ENCODE measurements at regions not wholly inside any gene's neighbourhood (a gene's known extent, or its start where the extent isn't known, plus 50 kb on each side); places are given as distances from the start of the nearest gene placed in this dataset.

DNA sequence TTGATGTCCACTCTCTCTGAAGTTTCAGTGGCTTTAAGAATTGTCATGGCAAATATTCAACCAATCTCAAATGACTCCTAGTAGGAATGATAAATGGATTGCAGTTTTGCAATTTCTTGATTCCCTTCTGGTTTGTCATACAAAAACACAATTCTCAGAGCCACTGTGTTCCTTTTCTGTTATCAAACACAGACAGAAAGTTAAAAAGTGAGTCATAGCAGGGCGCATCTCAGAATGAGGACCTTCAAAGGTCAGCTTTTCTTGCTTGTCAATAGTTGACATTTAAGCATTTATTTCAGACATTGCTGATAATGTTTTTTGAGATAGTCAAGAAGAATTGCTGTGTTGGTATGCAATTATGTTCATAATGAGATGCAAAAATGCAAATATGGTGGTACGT lies 405.9 kb downstream of the NR2F2 start:
- DNase-seq (ENCODE audit: low read depth) = no peak

DNA sequence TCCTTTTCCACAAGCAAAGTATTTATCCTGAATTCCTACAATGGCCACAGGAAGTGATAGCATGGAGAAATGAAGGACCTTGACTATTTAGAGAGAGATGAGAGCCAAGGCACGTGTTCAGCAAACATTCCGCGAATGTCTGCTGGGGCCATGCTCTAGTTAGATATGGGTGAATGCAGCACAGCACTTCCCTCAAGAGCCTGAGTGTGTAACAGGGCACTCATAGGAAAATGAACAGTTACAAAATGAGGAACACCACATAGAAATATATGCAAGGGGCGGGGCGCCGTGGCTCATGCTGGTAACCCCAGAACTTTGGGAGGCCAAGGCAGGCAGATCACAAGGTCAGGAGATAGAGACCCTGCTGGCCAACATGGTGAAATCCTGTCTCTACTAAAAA lies 406.9 kb downstream of the NR2F2 start:
- no peak for DNase-seq (ENCODE audit: low read depth)

DNA sequence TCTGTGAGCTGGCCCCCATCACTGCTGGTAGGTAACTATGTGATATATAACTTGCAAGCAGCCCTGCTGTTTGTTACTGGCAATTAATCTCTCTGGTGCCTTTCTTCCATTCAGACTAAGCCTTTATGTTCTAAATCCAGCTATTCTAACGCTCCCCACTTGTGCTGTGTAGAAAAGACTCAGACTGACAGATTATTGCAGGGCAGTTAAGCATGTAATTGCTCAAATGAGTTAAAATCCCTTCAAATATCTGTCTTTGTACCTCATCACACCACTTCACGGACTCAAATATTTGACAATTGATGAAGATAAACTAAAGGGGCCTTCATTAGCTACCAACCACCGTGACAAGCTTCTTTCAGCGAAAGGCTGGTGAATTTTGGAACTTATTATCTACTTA lies 416.2 kb downstream of the NR2F2 start:
- DNase-seq (ENCODE audit: low read depth) = no peak

DNA sequence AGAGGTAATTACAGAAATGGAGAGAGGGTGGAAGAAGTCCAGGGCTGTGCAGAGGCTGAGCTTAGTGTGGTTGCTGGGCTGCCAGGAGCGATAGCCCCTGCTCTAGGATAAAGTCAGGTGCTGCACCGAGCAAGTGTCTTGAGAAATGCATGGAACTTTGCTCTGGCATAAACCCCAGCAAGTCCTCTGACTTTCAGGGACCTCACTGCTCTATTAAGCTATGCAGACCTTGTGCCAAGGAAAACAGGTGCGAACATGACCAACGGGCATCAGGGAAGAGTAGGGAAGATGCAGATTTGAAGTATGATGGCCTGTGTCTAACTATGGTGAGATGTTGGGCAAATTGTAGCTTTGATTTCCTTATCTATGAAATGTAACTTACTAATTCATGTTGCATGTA lies 416.8 kb downstream of the NR2F2 start:
- DNase-seq (ENCODE audit: low read depth) = no peak

DNA sequence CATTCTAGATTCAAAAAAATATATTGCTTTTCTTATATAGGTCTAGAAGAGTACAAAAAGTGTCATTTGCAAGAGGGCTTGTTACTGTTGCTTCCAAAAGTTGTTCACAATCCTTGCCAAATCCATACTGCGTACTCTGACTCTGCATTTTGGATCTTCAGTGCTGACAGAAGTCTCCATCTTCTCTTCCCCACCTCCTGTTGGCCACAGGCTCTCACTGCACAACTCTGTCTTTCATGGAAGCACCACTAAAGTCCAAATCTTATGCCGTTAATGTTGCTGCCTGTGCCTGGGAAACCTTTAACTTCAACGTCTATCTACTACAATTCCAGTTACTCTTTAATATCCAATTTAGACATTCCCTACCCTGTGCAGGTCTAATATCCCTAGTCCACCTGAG lies 419.9 kb downstream of the NR2F2 start:
- DNase-seq (ENCODE audit: low read depth) = no peak

DNA sequence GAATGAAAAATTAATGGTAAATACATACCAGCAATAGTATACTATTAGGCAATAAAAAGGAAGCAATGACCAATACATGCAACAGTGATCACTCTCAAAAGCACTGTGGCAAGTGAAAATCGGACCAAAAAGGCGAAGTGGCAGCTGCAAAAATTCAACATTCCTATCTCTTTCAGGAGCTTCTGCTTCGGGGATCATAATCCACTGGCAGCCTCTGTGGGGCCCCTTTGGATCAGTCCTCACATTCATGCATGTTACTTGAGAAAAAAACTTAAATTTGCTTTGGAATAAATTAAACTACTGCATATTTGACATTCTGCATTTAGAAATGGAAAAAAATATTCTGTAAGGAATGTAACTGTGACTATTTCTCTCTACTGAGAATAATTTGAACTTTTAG lies 425.6 kb downstream of the NR2F2 start:
- no peak for DNase-seq (ENCODE audit: low read depth)

DNA sequence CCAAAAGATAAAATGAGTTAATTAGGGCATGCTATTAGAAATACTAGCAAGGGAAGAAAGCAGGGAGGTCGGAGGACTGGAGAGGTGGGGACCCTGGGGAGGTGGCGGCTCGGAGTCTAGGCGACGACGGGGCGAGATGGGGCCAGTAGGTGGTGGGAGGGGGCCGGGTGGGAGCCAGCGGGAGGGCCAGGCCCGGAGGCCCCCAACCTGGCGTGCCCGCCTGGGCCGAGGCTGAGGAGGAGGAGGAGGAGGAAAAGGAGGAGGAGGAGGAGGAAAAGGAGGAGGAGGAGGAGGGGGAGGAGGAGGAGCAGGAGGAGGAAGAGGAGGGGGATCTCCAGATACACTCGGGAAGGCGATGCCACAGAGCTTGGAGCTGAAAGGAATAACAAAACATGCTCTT lies 426.2 kb downstream of the NR2F2 start:
- no peak for DNase-seq (ENCODE audit: low read depth)

DNA sequence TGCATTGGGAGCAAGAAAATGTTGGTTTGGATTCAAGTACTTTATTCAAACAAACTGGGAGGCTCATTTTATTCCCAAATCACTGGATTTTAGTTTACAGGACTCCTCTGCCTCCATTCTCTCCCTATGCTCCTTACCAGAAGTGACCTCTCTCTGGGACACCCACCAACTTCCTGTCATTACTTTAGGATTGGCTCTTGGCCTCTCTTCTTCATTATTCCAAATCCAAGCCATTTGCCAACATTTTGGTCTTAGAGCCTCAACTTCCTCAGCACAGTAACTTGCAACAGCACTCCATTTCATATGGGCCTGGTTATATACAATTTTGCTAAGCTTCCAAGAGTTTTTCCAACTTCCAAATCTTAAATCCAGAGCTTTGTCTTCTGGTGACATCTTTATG lies 432.1 kb downstream of the NR2F2 start:
- no peak for DNase-seq (ENCODE audit: low read depth)

DNA sequence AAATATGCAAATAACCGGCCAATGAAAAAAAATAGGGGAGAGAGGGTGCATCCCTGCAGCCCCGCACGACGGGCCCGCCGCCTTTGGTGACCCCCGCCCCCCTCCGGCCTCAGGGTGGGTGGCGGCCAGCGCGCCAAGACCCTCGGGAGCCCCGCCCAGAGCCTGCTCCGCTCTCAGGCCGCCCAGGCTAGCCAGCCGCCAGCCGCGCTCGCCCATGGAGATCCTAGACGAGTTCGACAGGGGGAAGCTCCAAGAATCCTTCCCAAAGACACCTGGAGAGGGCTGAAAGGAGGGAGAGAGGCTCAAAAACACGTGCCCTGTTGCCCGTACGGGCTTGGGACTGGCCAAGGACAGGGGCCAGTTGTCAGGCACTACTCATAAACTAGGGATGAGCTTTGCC lies 434.0 kb downstream of the NR2F2 start:
- DNase-seq (ENCODE audit: low read depth) = no peak

DNA sequence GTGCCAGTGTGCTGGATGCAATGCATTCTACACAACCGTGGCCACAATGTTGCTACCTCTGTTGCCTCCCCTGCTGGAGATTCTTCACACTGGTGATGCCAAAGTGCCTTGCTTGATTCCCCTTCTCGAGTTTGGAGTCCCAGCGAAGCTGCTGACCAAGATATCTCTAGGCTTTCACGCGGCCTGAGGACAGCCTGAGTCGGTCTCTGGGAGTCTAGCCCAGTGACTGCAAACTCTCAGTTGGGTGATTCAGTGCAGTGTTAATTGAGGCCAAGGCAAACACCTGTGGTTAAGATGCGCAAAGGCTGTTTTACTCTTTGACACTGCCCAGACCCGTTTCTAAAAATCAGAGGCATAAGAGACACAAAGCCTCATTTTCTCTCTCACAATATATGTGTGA lies 434.4 kb downstream of the NR2F2 start:
- DNase-seq (ENCODE audit: low read depth) = no peak

DNA sequence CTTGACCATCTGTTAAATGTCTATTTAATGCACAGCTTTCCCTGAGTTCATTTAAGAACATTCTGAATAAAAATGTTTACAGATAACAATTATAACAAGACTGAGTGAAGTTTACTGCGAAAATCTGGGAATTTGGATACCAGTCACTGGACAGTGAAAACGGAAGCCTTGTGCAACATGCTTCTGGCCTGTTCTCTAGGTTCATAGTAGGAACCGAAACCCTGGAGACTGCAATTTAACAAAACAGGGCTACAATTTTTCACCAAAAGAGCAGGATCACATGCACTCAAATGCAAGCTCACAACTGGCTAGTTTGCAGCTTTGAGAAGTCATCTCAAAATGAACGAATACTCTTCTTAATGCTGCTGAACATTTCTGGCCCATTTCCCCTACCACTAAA lies 435.9 kb downstream of the NR2F2 start:
- no peak for DNase-seq (ENCODE audit: low read depth)

DNA sequence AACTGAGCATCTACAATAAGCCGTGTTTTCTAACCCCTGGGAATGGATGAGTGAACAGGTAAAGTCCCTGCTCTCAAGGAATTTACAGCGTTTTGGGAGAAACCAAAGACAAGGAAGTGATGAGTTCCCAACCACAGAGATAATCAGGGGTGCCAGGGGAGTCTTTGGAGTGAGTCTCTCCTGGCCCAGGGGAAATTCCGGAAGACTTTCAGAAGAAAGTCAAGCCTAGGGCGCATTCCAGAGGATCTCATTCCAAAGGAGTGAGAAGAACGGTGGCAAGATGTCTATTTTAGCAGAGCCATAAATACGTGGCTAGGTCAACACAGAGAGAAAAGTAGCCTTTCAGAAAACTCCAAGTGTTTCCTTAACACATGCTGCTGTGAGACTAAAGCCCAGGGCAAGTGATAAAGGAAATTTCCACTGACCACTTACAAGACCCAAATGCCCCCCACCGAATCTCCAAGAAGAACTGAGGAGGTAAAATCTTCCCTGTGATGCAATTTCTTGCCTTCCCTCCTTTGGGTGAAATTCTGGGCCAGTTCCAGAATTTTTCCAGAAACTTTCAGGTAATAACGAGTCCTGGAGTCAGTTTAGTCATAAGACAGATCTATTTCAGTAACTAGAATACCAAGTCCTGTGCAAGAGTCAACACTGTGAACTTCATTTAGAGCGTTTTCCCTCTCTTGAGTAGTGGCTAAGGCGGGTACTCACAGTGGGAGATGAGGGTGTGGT lies 437.4 kb downstream of the NR2F2 start:
- no peak for DNase-seq (ENCODE audit: low read depth)

DNA sequence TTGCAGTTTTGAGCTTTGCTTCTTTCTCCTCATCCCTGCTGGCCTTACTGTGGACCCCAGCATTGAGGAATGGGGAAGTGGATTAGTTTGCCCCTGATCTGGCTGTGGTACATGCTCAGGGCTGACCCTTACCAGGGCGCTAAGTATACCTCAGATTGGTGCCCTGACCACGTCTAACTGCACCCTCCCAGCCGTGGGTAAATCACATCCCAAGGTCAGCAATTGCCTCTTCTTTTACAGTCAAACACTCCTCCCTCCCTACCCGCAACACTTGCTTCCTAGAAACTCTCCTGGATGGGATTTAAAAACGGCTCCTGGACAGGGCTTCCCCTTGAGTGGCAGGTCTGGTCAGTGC lies 437.9 kb downstream of the NR2F2 start:
- DNase-seq (ENCODE audit: low read depth) = no peak

DNA sequence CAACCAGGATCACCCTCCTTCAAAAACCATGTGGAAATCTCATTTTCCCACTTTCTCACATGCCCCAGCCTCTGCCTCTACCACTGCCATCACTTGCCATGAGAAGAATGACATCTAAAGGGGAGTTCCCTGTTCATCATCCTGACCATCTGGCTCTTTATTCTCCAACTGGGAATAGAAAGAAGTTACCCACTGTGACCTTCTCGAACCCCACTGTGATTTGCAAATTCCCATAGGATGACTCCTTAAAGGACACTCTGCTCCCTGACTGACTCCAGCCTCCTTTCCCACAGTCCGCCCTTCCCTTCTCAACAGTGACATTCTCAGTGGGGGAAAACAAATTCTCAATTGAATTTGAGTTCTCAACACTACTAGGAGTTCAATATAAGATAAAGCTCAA lies 440.5 kb downstream of the NR2F2 start:
- DNase-seq (ENCODE audit: low read depth) = no peak

DNA sequence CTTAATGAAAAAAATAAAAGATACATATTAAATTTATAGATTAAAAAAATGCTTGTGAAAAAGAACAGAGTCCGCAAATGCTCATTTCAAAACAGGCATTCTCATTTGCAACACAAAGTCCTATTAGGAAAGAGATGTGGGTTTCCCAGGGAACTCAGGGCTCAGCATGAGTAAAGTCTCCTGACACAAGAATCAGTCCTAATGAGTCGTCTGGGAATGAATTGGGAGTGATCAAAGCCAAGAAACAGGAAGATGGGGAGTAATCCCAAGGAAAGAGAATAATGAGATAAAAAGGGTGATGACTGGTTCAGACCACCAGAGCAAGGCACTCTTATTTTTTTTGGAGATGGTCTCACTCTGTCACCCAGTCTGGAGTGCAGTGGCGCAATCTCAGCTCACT lies 443.7 kb downstream of the NR2F2 start:
- DNase-seq (ENCODE audit: low read depth) = no peak

DNA sequence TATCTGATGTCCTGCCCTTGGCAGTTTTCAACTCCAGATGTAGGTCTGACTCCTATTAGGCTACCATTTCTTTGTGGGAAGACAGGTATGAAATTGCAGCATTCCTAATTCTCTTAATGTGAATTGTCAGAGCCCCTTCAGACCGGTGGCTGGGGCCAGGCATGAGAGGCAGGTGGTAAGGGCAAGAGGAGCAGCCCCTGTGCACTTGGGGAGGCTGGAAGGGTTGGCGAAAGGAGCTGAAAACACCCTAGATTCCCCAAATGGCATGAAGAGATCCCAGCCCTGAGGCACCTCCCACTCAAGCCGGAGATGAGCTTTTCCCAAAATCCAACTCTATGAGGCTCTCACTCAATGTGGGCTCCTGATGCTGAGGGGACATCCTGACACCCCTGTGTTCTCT lies 453.2 kb downstream of the NR2F2 start:
- no peak for DNase-seq (ENCODE audit: low read depth)

DNA sequence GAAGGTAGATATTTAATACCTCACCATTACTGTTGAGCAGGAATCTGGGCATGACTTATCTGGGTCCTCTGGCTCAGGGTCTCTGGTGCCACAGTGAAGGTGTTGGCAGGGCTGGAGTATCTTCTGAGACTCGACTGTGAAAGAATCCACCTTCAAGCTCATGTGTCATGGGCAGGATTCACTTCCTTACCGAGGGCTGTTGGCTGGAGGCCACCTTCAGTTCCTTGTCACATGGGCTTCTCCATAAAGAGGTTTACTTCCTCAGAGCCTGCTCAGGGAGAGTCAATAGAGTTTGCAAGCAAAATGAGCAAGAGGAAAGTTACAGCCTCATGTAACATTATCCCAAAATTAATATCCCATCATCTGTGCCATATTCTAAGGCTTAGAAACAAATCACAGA lies 459.5 kb downstream of the NR2F2 start:
- no peak for DNase-seq (ENCODE audit: low read depth)

DNA sequence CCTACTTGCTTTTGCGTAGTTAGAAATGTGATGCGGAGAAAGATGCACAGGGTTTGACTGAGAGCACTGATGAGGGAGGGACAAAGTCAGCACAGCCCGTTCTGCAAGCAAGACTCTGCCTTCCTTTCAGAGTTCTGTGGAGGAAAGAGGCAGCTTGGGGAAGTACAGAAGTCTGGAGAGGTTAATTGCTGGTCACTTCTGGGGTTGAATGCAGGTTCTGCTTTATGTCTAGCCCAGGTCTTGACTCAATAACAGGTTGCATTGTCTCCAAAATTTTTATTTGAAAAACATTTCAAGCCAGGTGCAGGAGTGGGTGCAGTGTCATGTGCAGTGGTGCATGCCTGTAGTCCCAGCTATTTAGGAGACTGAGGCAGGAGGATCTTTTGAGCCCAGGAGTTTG lies 461.7 kb downstream of the NR2F2 start:
- DNase-seq (ENCODE audit: low read depth) = no peak

DNA sequence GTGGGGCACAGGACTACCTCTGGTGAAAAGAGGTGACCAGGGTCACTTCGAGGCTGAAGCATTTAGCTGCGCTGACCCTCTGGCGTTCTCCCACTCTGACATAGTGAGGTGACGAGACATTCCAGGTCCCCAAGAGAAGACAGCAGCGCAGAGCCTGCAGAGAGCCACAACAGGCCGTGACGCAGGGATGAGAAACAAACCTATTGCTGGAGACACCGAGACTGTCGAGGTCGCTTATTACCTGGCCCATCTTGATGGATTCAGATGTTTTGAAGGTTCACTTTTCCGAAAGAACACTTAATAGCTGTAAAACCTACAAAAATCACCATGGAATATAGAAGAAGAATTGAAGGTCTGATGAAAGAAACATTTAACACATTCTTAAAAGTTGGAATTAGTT lies 466.3 kb downstream of the NR2F2 start:
- no peak for DNase-seq (ENCODE audit: low read depth)

DNA sequence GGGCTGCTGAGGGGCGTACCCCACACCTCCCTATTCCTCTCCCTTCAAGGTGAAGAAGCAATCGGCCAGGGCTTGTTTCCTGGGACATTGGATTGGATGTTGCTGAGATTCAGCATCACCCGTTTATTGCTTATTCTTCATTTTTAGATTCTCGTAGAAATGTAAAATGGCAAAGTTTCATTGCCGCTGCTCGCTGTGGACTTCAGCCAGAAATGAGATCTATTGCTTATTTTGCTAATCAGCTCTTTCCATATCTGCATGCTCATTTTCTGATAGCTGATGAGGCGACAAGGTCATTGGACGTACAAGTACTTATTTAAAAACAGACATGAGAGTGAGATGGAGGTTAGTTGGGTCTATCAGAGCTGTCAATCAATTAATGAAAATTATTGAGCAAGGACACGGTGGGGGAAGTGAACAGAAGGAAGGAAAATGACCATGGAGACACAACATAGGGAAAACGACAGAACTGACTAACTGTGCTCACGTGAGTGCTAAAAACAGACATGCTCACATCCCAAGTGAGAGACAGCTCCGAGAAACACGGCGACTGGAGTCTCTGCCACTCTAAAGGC lies 471.2 kb downstream of the NR2F2 start:
- no peak for DNase-seq (ENCODE audit: low read depth)

DNA sequence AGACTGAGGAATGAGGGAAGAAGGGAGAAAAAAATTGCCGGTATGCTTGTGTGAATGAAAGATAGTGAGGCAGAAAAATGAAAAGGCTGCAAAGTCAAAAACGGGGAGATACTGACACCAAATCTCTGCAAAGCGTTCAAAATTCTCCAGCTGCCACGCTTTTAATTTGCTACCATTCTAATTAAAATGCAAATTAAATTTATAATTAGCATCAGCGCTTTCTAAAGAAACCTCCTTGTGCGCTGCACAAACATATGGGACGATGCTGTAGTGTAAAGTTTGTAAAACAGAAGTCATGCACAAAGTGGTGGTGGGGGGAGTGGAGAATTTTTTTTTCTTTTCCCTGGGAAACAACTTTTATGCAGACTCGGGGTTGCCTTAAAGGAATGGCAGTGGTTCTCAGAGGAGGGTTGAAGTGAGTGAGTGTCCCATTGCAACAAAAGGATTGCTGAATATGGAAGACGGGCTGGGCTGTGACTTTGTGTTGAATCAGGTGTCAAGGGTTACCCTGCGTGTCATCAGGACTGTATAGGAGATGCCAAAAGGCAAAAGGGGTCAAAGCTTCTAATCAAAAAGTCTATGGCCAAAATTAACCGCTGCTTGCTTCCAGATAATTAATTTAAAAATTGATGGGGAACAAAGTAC lies 472.2 kb downstream of the NR2F2 start:
- no peak for DNase-seq (ENCODE audit: low read depth)

DNA sequence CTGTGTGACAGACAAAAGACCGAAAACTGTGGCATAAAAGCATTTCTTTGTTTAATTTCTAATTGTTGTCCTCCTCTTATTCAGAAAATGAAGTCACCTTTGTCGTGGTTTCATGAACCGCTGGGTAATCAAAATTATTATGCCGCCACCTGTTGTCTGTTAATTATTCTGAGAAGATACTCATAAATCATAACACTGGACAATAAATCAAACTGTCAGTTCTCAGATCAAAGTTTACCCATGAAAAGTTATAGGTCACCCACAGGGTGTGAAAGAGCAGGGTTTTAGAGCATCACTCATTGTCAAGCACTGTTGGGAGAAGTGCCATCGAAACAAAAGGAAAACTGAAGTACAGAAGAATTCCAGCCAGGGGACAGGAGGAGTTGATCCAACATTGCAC lies 474.3 kb downstream of the NR2F2 start:
- no peak for DNase-seq (ENCODE audit: low read depth)

DNA sequence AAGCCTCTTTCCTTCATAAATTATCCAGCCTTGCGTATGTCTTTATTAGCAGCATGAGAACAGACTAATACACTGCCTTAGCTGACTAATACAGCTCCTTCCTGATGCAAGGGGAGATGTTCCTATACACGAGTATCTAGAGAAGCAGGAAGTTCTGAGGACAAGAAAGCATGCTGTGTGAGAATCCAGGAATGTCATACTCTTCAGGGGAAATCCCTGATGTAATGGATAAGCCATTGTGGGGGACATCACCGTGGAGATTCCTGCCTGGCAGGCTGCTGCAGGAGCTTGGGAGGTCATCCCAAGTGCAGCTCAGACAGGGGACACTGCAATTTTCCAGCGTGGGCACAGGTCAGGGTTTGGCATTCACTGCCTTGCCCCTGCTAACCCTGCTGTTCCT lies 476.9 kb downstream of the NR2F2 start:
- no peak for DNase-seq (ENCODE audit: low read depth)

DNA sequence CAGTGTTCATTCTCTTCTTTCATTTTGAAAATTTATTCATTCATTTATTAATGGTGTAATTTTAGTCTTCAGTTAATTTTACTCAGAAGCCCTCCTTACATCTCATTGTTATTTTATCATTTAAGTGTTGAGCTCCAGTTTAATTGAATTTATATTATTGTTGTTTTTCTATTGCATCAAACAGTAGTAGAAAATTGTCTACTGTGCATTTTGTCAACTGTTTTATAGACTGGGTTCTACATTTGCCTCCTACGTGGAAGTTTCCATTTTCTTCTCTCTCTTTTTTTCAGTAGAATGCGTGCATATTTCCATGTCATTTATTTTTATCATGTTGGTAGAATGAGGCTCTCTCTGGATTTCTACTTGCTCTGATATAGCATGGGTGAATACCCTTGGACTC lies 487.4 kb downstream of the NR2F2 start:
- DNase-seq (ENCODE audit: low read depth) = no peak

Measured in GM04504 (cell line).